NCI-H345 treated with DMSO at 0.1 percent for 48 hours (cell line): ENCODE measurements at regions not wholly inside any gene's neighbourhood (a gene's known extent, or its start where the extent isn't known, plus 50 kb on each side); places are given as distances from the start of the nearest gene placed in this dataset.
"Not testable (repeated sequence)": the region's sequence is repeated elsewhere in the genome, so short reads cannot be mapped to it uniquely, and the experiment has no call there.

Source experiments
- DNase-seq: peaks from one replicate; lab custom pipeline; 2025; ENCODE audit not compliant: unreplicated experiment; lab: John Stamatoyannopoulos, UW

GRCh38 chr20:22732751-22733150 lies 148.4 kb upstream of the FOXA2 start:
- no peak for DNase-seq

GRCh38 chr20:22734946-22735647 lies 150.7 kb upstream of the FOXA2 start:
- DNase-seq, result not testable (repeated sequence)

GRCh38 chr20:22740829-22741228 lies 156.5 kb upstream of the FOXA2 start:
- DNase-seq, result no peak

DNA sequence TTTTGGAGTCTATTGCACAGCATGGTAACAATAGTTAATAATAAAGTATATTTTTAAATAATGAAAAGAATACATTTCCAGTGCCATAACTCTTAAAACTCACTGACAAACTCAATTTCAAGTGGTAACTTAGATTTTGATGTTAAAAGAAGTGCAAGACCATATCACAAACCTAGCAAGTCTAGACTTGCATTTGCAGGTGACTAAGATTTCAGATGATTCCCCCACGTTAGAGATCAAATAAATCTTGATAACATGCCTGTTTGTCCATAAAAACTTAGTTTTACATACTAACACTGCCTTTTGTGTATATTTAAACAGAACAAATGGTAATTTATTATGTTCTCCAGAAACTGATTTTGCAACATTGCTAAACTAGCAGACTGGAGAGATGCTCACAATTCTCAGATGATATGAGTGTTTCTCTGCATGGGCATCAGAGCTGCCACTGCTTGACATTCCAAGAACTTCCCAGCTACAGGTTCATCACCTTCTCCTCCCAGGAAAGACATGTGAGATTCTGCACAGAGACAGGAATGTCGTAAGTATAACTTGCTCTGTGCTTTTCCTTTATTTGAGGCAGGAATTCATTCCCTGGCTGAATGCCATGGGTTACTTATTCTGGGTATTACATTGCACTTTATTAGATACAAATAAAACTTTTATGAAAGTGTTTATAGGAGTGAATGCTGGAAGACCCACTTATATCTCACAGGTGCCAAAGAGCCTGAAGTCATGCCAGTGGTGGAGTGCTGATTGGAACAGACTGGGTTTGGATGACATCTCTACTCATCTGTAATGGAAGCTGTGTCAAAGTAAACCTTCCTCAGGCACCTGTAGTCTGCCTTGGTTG lies 160.2 kb upstream of the FOXA2 start:
- DNase-seq, result no peak

DNA sequence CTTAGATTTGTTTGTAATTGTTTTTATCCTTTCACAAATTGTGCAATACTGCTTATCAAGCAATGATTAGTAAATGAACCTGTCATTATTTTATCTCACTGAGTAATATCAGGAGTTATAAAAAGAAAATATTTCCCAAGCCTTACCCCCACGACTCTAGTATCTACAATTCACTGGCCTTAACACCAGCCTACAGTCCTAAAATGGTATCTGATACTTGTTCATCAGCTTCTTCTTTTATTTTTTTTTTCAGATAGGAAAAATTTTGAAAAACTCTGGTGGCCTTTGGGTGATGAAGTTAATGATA lies 160.8 kb upstream of the FOXA2 start:
- DNase-seq, result no peak

GRCh38 chr20:22746957-22747356 lies 162.6 kb upstream of the FOXA2 start:
- DNase-seq, result no peak

DNA sequence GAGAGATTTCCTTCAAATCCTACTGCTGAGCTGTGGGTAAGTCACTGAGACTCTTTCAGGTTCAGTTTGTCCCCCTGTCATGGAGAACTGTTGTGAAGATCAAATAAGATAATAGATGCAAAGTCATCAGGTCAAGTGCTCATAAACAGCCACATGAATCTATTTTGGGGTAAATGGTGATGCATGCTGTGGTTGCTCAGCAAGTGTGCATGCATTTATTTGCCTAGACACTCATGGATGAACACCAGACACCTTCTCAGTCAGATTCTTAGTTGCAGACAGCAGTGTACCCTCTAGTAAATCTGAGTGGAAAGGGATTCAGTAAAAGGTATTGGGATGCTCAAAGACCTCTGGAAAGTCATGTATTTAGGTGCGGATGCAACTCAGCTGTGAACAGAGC lies 168.0 kb upstream of the FOXA2 start:
- DNase-seq, result no peak

- DNase-seq, result no peak
These were observed 173.2 kb upstream of the FOXA2 start for GRCh38 chr20:22757424-22758183.

GRCh38 chr20:22758815-22759214 lies 174.4 kb upstream of the FOXA2 start:
- DNase-seq, result no peak

- DNase-seq, result no peak
These were observed 178.3 kb upstream of the FOXA2 start for GRCh38 chr20:22762576-22763256.

DNA sequence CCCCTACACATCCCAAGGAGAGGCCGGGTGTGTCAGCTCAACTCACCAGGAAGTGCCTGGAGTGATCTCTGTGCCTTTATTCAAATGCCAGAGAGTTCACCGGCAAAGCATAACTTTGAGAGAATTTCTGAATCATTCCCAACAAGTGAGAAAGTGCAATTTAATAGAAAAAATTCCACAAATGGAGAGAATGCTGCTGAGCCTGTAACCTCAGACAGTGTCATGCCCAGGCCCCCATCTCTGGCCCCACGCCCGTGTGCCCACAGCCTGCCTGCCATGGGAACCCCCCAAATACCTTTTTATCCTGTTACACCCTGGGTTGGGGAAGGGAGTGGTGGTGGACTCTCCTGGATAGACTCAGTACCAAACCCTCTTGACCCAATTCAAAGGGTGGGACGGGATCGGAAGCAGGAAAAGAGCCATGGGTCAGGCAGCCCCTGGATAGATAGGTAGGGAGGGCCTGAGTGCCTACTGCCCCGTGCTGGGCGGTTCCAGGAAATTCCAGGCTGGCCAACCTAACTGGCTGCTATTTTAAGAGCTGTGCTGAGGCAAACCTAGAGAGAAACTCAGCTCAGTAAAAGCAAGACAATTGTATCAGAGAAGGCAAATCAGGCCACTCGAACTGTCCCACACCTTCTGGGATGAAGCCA lies 179.0 kb upstream of the FOXA2 start:
- DNase-seq, result no peak

DNA sequence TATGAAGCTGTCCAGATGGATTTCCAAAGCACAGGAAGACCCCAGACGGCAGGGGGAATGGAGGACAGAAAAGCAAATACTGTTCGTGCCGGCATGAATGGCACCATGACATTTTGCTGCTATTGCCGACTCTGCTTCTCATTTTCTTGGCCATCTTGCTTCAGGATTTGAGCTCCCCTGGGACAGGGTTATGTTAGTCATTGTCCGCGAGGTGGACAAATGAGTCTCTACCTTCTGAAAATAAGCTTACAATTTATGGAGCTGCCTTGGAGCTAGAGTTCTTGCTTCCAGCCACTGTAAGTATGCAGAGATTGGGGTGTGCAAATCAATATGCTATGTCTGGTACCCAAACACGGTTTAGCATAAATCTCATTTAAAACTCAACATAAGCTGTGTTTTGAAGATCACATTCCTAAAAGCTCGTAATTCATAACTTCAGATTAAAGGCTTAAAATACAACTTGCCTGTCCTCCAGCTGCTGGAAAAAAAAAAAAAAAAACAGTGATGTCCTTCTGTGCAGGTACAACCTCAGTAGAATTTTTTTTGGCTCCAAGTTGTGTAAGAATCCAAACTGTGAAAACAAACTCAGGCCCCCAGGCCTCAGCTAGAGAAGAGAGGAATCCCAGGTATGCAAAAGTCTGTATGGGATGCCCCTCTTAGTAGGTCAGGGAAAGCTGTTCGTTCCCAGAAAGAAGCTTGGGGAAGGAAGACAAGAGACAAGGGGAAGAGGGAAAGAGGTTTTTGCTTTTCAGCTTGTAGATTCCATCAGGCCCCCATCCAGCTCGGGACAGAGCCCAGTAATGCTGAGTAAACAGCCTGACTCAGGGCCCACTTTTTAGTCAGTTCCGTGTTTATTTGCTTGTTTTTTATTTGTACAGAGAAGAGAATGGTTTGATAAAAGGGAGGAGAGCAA lies 184.2 kb upstream of the FOXA2 start:
- DNase-seq, result no peak

GRCh38 chr20:22770241-22770800 lies 185.9 kb upstream of the FOXA2 start:
- DNase-seq, result no peak

- DNase-seq, result no peak
These were observed 187.3 kb upstream of the FOXA2 start for GRCh38 chr20:22771706-22772105.

DNA sequence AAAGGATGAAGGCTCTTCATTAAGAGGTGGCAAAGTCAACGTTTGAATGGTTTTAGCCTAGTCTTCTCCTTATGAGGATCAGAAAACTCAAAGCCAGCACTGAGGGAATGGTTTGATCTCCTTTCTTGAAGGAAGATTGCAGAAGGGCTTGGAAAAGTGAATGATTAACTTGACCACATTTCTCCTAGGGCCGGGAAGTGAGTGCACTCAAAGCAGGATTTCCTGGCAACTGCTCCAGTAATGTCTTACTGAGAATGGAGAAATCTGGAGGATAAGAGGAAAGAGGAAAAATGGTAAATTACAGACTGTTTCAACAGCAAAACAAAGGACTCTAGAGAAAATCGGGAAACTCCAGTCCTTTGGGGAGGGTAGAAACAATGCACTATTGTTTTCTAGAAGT lies 189.0 kb upstream of the FOXA2 start:
- DNase-seq, result no peak

GRCh38 chr20:22775256-22775655 lies 190.9 kb upstream of the FOXA2 start:
- no peak for DNase-seq

- no peak for DNase-seq
These were observed 191.3 kb upstream of the FOXA2 start for GRCh38 chr20:22775671-22776139.

DNA sequence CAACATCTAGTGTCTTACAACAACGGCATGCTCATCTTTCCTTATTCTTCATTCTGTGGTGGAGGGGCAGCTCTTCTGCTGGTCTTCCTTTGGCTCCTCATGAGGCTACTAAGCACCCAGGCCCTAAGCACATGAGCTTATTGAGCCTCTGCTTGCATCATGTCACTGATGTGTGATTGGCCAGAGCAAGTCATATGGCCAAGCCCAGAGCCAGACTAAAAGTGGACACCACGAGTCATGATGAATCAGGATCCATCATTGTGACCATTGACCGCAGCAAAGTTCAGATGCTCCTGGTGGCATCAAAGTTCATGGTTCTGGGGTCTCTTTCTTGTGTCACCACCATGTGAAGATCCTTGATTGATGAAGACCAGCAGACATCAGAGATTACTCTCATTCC lies 192.0 kb upstream of the FOXA2 start:
- DNase-seq, result no peak

DNA sequence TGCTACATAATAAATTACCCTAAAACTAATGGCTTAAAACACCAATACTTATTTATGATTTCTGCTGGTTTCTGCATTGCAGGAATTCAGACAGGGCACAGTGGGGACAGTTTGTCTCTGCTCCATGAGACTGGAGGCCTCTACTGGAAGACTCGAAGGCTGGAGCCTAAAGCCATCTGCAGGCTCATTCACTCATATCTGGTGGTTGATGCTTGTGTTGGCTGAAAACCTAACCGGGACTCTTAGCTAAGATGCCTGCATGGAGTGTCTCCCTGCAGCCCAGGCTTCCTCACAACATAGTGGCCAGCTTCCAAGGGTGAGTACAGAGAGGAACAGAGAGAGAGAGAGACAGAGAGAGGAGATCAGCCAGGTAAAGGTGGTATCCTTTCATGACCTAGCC lies 195.5 kb upstream of the FOXA2 start:
- no peak for DNase-seq
